GM19023 (cell line): ENCODE measurements at regions not wholly inside any gene's neighbourhood (a gene's known extent, or its start where the extent isn't known, plus 50 kb on each side); places are given as distances from the start of the nearest gene placed in this dataset.

Experiments
- ATAC-seq: cut with Tn5 transposase; IDR thresholded peaks from one replicate; pipeline ENCODE4 v1.9.1; 2021; ENCODE audit warnings: mild to moderate bottlenecking, moderate library complexity; ENCODE audit not compliant: unreplicated experiment

GRCh38 chr4:26020083-26020668 lies 106.2 kb downstream of the SMIM20 start:
- no peak for ATAC-seq

- ATAC-seq = no peak
Measured at GRCh38 chr4:26020881-26021280, 106.9 kb downstream of the SMIM20 start.

GRCh38 chr4:26021417-26022345 lies 107.7 kb downstream of the SMIM20 start:
- no peak for ATAC-seq

- no peak for ATAC-seq
Measured at GRCh38 chr4:26022346-26023202, 108.6 kb downstream of the SMIM20 start.

GRCh38 chr4:26023203-26023972 lies 109.4 kb downstream of the SMIM20 start:
- ATAC-seq = no peak

- ATAC-seq = no peak
Measured at GRCh38 chr4:26024079-26024478, 110.1 kb downstream of the SMIM20 start.

- ATAC-seq = no peak
Measured at GRCh38 chr4:26028133-26028792, 114.2 kb downstream of the SMIM20 start.

GRCh38 chr4:26028793-26029567 lies 115.0 kb downstream of the SMIM20 start:
- peak; percentile 94 for ATAC-seq

- ATAC-seq = no peak
Measured at GRCh38 chr4:26029568-26030131, 115.6 kb downstream of the SMIM20 start.

GRCh38 chr4:26030260-26030667 lies 116.2 kb downstream of the SMIM20 start:
- ATAC-seq = no peak

GRCh38 chr4:26030780-26031179 lies 116.8 kb downstream of the SMIM20 start:
- ATAC-seq = no peak

GRCh38 chr4:26031704-26032103 lies 117.7 kb downstream of the SMIM20 start:
- no peak for ATAC-seq

- ATAC-seq = no peak
Measured at GRCh38 chr4:26032142-26032541, 118.1 kb downstream of the SMIM20 start.

GRCh38 chr4:26032630-26033317 lies 118.8 kb downstream of the SMIM20 start:
- no peak for ATAC-seq

GRCh38 chr4:26033389-26033788 lies 119.4 kb downstream of the SMIM20 start:
- no peak for ATAC-seq

- peak; percentile 50 for ATAC-seq
Measured at GRCh38 chr4:26034849-26035248, 120.8 kb downstream of the SMIM20 start.

- ATAC-seq = no peak
Measured at GRCh38 chr4:26035921-26036320, 121.9 kb downstream of the SMIM20 start.

- ATAC-seq = no peak
Measured at GRCh38 chr4:26039639-26040359, 125.8 kb downstream of the SMIM20 start.
